ENCODE measurements at regions not wholly inside any gene's neighbourhood (a gene's known extent, or its start where the extent isn't known, plus 50 kb on each side); places are given as distances from the start of the nearest gene placed in this dataset.

DNA sequence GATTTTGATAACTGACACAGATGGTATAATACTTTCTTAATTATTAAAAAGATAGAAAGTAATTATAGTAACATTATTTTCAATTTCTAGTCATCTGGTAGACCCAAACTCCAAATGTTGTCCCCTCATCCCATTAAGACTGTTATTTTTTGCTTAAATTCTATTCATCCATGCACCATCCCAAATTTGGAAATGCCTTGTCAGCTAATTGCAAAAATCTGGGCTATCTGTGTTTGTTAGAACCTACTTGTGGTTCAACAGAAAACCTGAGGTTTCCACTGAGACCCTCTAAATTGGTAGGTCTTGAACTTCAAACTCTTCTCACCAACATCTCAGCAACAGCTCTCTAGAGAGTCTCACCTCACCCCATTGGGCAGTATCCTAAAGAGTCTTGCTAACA lies 172.2 kb upstream of the ADGRL3 start:
- no peaks in the 10 kb centered on the region for H3K9me3 ChIP-seq
- no peak overlapping the region for H3K4me3 ChIP-seq
- no peak for TF ChIP-seq POLR2A (IDR thresholded peaks at IDR 0.05)
- no peak for TF ChIP-seq POLR2AphosphoS5 (IDR thresholded peaks at IDR 0.05)
- TF ChIP-seq EP300 (IDR thresholded peaks at IDR 0.05), result no peak
- TF ChIP-seq, protein P1, sequence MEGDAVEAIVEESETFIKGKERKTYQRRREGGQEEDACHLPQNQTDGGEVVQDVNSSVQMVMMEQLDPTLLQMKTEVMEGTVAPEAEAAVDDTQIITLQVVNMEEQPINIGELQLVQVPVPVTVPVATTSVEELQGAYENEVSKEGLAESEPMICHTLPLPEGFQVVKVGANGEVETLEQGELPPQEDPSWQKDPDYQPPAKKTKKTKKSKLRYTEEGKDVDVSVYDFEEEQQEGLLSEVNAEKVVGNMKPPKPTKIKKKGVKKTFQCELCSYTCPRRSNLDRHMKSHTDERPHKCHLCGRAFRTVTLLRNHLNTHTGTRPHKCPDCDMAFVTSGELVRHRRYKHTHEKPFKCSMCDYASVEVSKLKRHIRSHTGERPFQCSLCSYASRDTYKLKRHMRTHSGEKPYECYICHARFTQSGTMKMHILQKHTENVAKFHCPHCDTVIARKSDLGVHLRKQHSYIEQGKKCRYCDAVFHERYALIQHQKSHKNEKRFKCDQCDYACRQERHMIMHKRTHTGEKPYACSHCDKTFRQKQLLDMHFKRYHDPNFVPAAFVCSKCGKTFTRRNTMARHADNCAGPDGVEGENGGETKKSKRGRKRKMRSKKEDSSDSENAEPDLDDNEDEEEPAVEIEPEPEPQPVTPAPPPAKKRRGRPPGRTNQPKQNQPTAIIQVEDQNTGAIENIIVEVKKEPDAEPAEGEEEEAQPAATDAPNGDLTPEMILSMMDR (IDR thresholded peaks at IDR 0.05), result no peak
- intact Hi-C loops (cut with DNase I; ENCODE audit: low total_unique reads), result no loop called here
- DNase-seq, result no peak
- no peaks in the 10 kb centered on the region for H3K27me3 ChIP-seq
- H3K27ac ChIP-seq, result no peak overlapping the region
- no peaks in the 10 kb centered on the region for H3K36me3 ChIP-seq
- H3K4me1 ChIP-seq, result no peaks in the 10 kb centered on the region

DNA sequence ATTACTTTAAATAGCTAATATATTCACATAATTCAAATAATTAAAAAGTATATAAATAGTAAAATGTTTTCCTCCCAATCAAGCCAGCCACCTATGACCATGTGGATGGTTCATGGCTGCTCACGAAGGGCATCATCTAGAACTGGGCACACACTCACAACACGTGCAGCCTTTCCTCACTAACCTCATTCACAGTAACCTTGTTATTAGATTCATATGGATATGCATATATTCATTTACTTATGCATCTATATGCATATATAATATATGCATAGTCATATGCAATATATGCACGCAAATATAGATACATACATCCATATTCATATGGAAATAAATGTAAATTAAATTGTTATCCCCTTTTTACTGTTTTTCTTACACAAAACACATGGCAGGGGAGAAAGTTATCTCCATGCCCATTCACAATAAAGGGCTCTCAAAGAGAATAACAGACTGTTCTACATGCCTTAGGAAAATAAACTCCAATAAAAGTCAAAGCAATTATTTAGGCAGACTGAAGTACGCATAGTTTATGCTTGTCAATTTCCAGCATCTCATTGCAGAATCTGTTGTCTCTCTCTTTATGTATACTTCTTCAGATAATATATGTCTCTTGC lies 163.9 kb upstream of the ADGRL3 start:
- Histone ChIP-seq H3K9me3 (no peaks in the 10 kb centered on the region), H3K4me1 (no peaks in the 10 kb centered on the region), H3K27me3 (no peaks in the 10 kb centered on the region), H3K36me3 (no peaks in the 10 kb centered on the region), H3K4me3 (no peak overlapping the region), H3K27ac (no peak overlapping the region)
- intact Hi-C loops (cut with DNase I; ENCODE audit: low total_unique reads), result no loop called here
- DNase-seq, result no peak
- TF ChIP-seq, protein P1 (IDR thresholded peaks at IDR 0.05), result no peak
- no peak for TF ChIP-seq POLR2AphosphoS5 (IDR thresholded peaks at IDR 0.05)
- no peak for TF ChIP-seq POLR2A (IDR thresholded peaks at IDR 0.05)
- no peak for TF ChIP-seq EP300 (IDR thresholded peaks at IDR 0.05)
- 81 to 90% (median 85%) methylated on average over 4 of the region's 4 CpGs for WGBS, 5 donors

DNA sequence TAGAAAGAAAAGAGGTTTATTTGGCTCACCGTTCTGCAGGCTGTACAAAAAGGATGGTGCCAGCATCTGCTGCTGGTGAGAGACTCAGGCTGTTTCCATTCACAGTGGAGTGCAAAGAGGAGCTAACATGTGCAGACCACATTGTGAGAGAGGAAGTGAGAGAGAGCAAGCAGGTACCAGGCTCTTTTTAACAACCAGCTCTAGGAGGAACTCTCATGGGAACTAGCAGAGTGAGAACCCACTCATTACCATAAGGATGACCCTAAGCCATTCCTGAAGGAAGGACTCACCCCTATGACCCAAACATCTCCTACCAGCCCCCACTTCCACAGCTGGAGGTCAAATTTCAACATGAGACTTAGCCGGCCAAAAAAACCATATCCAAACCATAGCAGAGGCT lies 158.6 kb upstream of the ADGRL3 start:
- no peak for TF ChIP-seq POLR2AphosphoS5 (IDR thresholded peaks at IDR 0.05)
- TF ChIP-seq, protein P1 (IDR thresholded peaks at IDR 0.05), result no peak
- TF ChIP-seq POLR2A (IDR thresholded peaks at IDR 0.05), result no peak
- TF ChIP-seq EP300 (IDR thresholded peaks at IDR 0.05), result no peak

DNA sequence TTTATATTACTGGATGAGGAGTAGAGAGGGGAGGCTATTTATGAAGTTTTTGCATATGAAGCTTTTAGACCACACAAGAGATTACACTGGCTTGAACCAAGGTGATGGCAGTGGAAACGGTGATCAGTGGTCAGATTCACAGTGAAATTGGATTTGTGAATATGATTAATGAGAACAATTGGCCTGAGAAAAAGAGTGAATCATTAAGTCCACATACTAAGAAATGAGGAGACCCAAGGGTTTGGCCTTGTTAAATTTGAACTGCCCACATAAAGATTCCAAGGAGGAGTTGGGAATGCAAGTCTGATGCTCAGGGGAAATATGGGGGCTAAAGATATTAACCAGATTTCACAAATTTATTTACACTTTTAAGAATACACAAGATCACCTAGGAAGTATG lies 155.3 kb upstream of the ADGRL3 start:
- H3K27ac ChIP-seq, result no peak overlapping the region
- H3K9me3 ChIP-seq, result no peaks in the 10 kb centered on the region
- 77 to 90% (median 85%) methylated on average over 1 of the region's 1 CpG for WGBS, 5 donors
- no peak overlapping the region for H3K4me3 ChIP-seq
- no peaks in the 10 kb centered on the region for H3K27me3 ChIP-seq
- H3K36me3 ChIP-seq, result no peaks in the 10 kb centered on the region
- TF ChIP-seq EP300 (IDR thresholded peaks at IDR 0.05) (no peak), POLR2A (IDR thresholded peaks at IDR 0.05) (no peak), POLR2AphosphoS5 (IDR thresholded peaks at IDR 0.05) (no peak)
- TF ChIP-seq, protein P1 (IDR thresholded peaks at IDR 0.05), result no peak
- intact Hi-C loops (cut with DNase I; ENCODE audit: low total_unique reads), result no loop called here
- no peak for DNase-seq
- no peaks in the 10 kb centered on the region for H3K4me1 ChIP-seq

More for the DNA sequence above, 158.6 kb upstream of the ADGRL3 start:
- no peaks in the 10 kb centered on the region for H3K4me1 ChIP-seq
- H3K4me3 ChIP-seq, result no peak overlapping the region
- 52 to 83% (median 79%) methylated on average over 2 of the region's 2 CpGs for WGBS, 5 donors
- H3K27ac ChIP-seq, result no peak overlapping the region
- H3K27me3 ChIP-seq, result no peaks in the 10 kb centered on the region
- intact Hi-C loops (cut with DNase I; ENCODE audit: low total_unique reads), result no loop called here
- DNase-seq, result no peak
- no peaks in the 10 kb centered on the region for H3K9me3 ChIP-seq
- no peaks in the 10 kb centered on the region for H3K36me3 ChIP-seq
